Transverse colon (tissue), 4 donors: ENCODE measurements at regions not wholly inside any gene's neighbourhood (a gene's known extent, or its start where the extent isn't known, plus 50 kb on each side); places are given as distances from the start of the nearest gene placed in this dataset.

Source experiments
- DNase-seq: peaks from one replicate; pipeline ENCODE4 v3.0.0-alpha.2; 2019
- H3K27ac ChIP-seq, 4 donors: fragments of 200-600 bp; sonication (generic); 2 replicates each; pipeline ENCODE4 v1.5.1; 2016 to 2018; ENCODE audit warnings: inconsistent platforms in 4 of 4
- H3K27me3 ChIP-seq: fragments of 200-600 bp; sonication (generic); 2 replicates; pipeline ENCODE4 v1.5.1; 2017; ENCODE audit warnings: inconsistent platforms
- H3K36me3 ChIP-seq, 4 donors: fragments of 200-600 bp; sonication (generic); 2 replicates each; pipeline ENCODE4 v1.5.1; 2017 to 2019; ENCODE audit warnings: inconsistent platforms in 4 of 4
- H3K4me1 ChIP-seq, 4 donors: fragments of 200-600 bp; sonication (generic); 2 replicates each; pipeline ENCODE4 v1.5.1; 2017 to 2020; ENCODE audit warnings: inconsistent platforms in 4 of 4
- H3K4me3 ChIP-seq, 4 donors: fragments of 200-600 bp; sonication (generic); 1 replicate in 1 of 4; 2 replicates in 3 of 4; pipeline versions ENCODE4 v1.5.1 to v1.6.1; 2017 to 2019; ENCODE audit warnings: inconsistent platforms in 4 of 4
- H3K9me3 ChIP-seq, 2 donors: fragments of 200-600 bp; sonication (generic); 2 replicates each; pipeline ENCODE4 v1.5.1; 2017 to 2019; ENCODE audit warnings: inconsistent platforms in 2 of 2
- EP300 ChIP-seq: sonication (generic); formaldehyde crosslinking; IDR thresholded peaks from one replicate; pipeline ENCODE4 v1.6.1; 2017; ENCODE audit warnings: antibody characterized with exemption, low read depth
- POLR2A ChIP-seq: fragments of 450-650 bp; IDR thresholded peaks from one replicate; pipeline ENCODE4 v1.6.1; 2016; ENCODE audit warnings: antibody characterized with exemption, mild to moderate bottlenecking, moderate library complexity
- POLR2AphosphoS5 ChIP-seq, 3 donors: sonication (generic); formaldehyde crosslinking; IDR thresholded peaks; one replicate each; pipeline ENCODE4 v1.6.1; 2016; ENCODE audit warnings: antibody characterized with exemption in 3 of 3
- WGBS, 2 donors: methylation state at CpG; one replicate each; pipeline ENCODE4 v1.1.5; 2018; ENCODE audit warnings: low coverage in 1 of 2; 5-methylcytosine and 5-hydroxymethylcytosine counted together
- in situ Hi-C, 4 donors: fragments of 200-750 bp; cut with MboI; loops; one replicate each; pipeline versions ENCODE4 v1.15.0 to v1.15.1; 2017; ENCODE audit warnings: low sequenced_read_pairs in 3 of 4, low pct_ligation_motif_present in 1 of 4, low pct_unique_long_range_greater_than_20kb in 1 of 4
- intact Hi-C: fragments of 100-400 bp; cut with DNase I; formaldehyde crosslinking; loops from one replicate; pipeline ENCODE4 v1.15.1; 2023; ENCODE audit warnings: low total_unique reads
- TF ChIP-seq, protein P1 (sequence below), 5 experiments: fragments of 200-600 bp in 3 of 5; fragments of 450-650 bp in 2 of 5; sonication (generic) in 3 of 5; IDR thresholded peaks; 1 replicate in 2 of 5; 2 replicates in 3 of 5; pipeline ENCODE4 v1.5.1; 2016 to 2017; ENCODE audit warnings: antibody characterized with exemption in 5 of 5, inconsistent platforms in 3 of 5, mild to moderate bottlenecking in 2 of 5, moderate library complexity in 1 of 5

- TF ChIP-seq EP300 (no peak), POLR2AphosphoS5 (IDR thresholded peaks at IDR 0.05) (no peak), POLR2A (no peak)
- TF ChIP-seq, protein P1, sequence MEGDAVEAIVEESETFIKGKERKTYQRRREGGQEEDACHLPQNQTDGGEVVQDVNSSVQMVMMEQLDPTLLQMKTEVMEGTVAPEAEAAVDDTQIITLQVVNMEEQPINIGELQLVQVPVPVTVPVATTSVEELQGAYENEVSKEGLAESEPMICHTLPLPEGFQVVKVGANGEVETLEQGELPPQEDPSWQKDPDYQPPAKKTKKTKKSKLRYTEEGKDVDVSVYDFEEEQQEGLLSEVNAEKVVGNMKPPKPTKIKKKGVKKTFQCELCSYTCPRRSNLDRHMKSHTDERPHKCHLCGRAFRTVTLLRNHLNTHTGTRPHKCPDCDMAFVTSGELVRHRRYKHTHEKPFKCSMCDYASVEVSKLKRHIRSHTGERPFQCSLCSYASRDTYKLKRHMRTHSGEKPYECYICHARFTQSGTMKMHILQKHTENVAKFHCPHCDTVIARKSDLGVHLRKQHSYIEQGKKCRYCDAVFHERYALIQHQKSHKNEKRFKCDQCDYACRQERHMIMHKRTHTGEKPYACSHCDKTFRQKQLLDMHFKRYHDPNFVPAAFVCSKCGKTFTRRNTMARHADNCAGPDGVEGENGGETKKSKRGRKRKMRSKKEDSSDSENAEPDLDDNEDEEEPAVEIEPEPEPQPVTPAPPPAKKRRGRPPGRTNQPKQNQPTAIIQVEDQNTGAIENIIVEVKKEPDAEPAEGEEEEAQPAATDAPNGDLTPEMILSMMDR (IDR thresholded peaks at IDR 0.05) = no peak
- WGBS, 2 donors = 94 to 100% methylated on average over 5 to 7 of the region's 7 CpGs
- no peak overlapping the region for H3K4me3 ChIP-seq
- H3K9me3 ChIP-seq = no peaks in the 10 kb centered on the region
- intact Hi-C loops (no loop called here), in situ Hi-C loops (no loop called here)
- DNase-seq = no peak
- H3K4me1 ChIP-seq = no peaks in the 10 kb centered on the region
- no peaks in the 10 kb centered on the region for H3K27me3 ChIP-seq
- no peak overlapping the region for H3K27ac ChIP-seq
- no peaks in the 10 kb centered on the region for H3K36me3 ChIP-seq
Measured at GRCh38 chr5:98268162-98268860, 505.2 kb upstream of the RGMB start.

GRCh38 chr5:98275980-98276379 is 497.5 kb upstream of the RGMB start:
- Histone ChIP-seq H3K36me3 (no peaks in the 10 kb centered on the region), H3K4me1 (no peaks in the 10 kb centered on the region), H3K27ac (no peak overlapping the region), H3K4me3 (no peak overlapping the region), H3K27me3 (no peaks in the 10 kb centered on the region), H3K9me3 (no peaks in the 10 kb centered on the region)
- no peak for DNase-seq
- TF ChIP-seq POLR2AphosphoS5 (IDR thresholded peaks at IDR 0.05) (no peak), POLR2A (no peak), EP300 (no peak)
- TF ChIP-seq, protein P1 (IDR thresholded peaks at IDR 0.05) = peak in 1 of 5 experiments; percentile 9
- intact Hi-C loops (no loop called here), in situ Hi-C loops (no loop called here)
- WGBS, 2 donors = 34 to 68% methylated on average over 1 of the region's 1 CpG

DNA sequence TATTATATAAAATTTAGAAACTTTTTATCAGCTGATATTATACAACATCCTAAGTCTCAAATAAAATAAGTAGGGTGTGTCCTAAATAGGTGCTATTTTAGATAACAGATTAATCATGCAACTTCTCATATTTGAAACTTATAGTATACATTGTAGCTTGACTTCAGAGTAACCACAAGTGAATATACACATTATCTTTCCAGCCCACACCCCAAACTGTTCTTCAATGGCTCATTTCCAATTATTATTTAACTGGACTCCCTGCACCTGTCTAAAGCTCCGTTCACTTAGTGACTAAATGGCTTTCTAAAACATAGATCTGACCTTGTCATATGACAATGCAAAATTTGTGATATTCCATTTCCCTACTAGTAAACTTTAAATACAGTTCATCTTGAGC is 490.9 kb upstream of the RGMB start:
- H3K9me3 ChIP-seq = no peaks in the 10 kb centered on the region
- in situ Hi-C loops (no loop called here), intact Hi-C loops (no loop called here)
- TF ChIP-seq, protein P1 (IDR thresholded peaks at IDR 0.05) = no peak
- TF ChIP-seq POLR2AphosphoS5 (IDR thresholded peaks at IDR 0.05) = no peak
- no peak for TF ChIP-seq EP300
- no peak for TF ChIP-seq POLR2A
- WGBS, 2 donors = 66 to 70% methylated on average over 1 of the region's 1 CpG
- no peaks in the 10 kb centered on the region for H3K4me1 ChIP-seq
- H3K27me3 ChIP-seq = no peaks in the 10 kb centered on the region
- no peaks in the 10 kb centered on the region for H3K36me3 ChIP-seq
- H3K4me3 ChIP-seq = no peak overlapping the region
- no peak for DNase-seq
- H3K27ac ChIP-seq = no peak overlapping the region

DNA sequence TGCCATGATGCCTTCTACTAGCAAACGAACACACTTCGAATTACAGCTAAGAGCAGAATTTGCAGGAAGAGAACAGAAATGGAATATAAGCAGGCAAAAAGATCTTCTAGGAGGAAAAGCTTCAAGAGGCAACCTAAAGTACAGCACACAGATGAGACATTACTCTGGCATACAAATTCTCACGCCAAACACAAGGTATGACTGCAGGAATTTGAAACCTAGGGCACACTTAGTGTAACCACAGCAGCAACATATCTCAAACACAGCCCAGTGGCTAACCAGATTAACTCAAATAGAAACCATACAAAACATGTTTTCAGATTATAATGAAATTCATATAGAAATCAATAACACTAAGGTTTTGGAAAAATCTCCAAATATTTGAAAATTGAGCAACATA is 481.0 kb upstream of the RGMB start:
- 79 to 85% methylated on average over 3 of the region's 3 CpGs for WGBS, 2 donors
- in situ Hi-C loops (no loop called here), intact Hi-C loops (no loop called here)
- no peaks in the 10 kb centered on the region for H3K36me3 ChIP-seq
- no peak for TF ChIP-seq EP300
- no peak for TF ChIP-seq POLR2AphosphoS5 (IDR thresholded peaks at IDR 0.05)
- TF ChIP-seq, protein P1 (IDR thresholded peaks at IDR 0.05) = no peak
- TF ChIP-seq POLR2A = no peak
- no peaks in the 10 kb centered on the region for H3K4me1 ChIP-seq
- H3K9me3 ChIP-seq = no peaks in the 10 kb centered on the region
- H3K27me3 ChIP-seq = no peaks in the 10 kb centered on the region
- H3K4me3 ChIP-seq = no peak overlapping the region
- DNase-seq = no peak
- H3K27ac ChIP-seq = no peak overlapping the region
